DMS 273 treated with DMSO at 0.1 percent for 48 hours (cell line): ENCODE measurements at regions not wholly inside any gene's neighbourhood (a gene's known extent, or its start where the extent isn't known, plus 50 kb on each side); places are given as distances from the start of the nearest gene placed in this dataset.

Source experiments
- DNase-seq: peaks from one replicate; lab custom pipeline; 2025; lab: John Stamatoyannopoulos, UW

GRCh38 chr2:226207671-226208070 is 591.9 kb downstream of the IRS1 start:
- DNase-seq = no peak

- no peak for DNase-seq
Measured at GRCh38 chr2:226199555-226199954, 600.1 kb downstream of the IRS1 start.

- no peak for DNase-seq
Measured at GRCh38 chr2:226198956-226199355, 600.7 kb downstream of the IRS1 start.

GRCh38 chr2:226190479-226191252 is 609.0 kb downstream of the IRS1 start:
- DNase-seq = peak; percentile 81

- DNase-seq = no peak
Measured at GRCh38 chr2:226189061-226189460, 610.6 kb downstream of the IRS1 start.

- DNase-seq = no peak
Measured at GRCh38 chr2:226187616-226188015, 612.0 kb downstream of the IRS1 start.

GRCh38 chr2:226187156-226187555 is 612.5 kb downstream of the IRS1 start:
- DNase-seq = no peak

- DNase-seq = peak; percentile 76
Measured at GRCh38 chr2:226185616-226186211, 613.9 kb downstream of the IRS1 start.

GRCh38 chr2:226184940-226185615 is 614.5 kb downstream of the IRS1 start:
- DNase-seq = peak; percentile 89

DNA sequence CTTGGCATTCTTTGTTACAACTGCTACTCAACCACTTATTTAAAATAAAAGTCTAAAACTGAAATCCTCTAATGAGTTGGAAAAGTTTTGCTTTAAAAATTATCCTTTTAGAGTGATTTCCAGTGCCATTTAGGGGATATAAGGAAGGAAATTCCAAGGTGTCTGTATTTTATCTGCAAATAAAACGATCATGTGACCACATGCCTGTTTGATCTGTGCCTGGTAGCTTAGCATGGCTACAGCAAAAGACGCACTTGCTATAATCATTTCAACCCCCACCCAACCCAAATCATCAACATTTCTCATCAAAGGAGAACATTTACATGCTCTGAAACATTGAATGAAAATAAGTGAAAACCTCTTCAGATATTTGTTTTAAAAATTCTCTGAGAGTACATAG is 615.1 kb downstream of the IRS1 start:
- DNase-seq = no peak

DNA sequence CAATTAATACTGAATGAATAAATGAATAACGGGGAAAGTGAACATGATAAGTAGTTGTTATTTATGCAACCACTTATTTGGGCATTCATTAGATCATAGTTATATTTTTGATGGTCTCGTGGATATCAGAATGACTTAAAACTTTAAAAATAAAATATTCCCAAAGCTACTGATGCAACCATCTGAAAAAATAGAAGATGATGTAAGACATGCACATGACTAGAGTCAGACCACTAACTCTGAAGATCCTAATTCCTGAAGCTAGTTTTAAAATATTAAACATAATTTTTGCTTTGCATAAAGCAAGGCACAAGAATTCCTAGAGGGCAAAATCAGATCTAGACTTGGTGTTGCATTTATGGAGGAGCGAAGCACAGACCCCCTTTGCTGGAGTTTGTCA is 616.1 kb downstream of the IRS1 start:
- DNase-seq = no peak

DNA sequence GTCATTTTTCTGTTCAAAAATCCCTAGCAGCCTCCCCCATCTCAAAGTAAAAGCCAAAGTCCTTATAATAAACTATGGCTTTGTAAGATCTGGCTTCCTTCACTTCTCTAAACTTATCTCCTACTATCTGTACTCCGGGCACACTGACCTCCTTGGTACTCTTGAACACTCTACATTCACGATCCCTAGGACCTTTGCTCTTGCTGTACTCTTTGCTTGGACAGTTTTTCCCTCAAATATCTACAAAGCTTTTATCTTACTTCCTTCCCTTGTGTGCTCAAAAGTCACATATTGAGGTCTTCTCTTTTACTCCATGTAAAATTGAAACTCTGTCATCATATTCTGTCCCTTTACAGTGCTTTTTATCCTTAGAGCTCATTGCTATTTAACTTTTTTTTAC is 616.6 kb downstream of the IRS1 start:
- no peak for DNase-seq

DNA sequence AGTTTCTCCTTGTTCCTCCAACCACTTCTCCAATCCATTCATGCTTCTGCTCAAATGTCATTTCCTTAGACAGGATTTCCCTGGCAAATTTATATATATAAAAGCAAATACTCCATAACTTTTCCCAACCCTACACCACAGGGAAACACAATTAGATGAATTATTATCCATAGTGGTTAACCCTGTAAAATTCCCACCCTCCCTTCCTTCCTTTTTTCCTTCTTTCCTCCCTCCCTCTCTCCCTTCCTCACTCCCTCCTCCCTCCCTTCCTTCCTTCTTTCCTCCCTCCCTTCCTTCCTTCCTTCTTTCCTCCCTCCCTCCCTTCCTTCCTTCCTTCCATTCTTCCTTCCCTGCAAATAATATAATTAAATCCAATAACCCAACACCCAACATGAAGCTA is 617.7 kb downstream of the IRS1 start:
- DNase-seq = no peak

GRCh38 chr2:226180281-226180884 is 619.2 kb downstream of the IRS1 start:
- no peak for DNase-seq

DNA sequence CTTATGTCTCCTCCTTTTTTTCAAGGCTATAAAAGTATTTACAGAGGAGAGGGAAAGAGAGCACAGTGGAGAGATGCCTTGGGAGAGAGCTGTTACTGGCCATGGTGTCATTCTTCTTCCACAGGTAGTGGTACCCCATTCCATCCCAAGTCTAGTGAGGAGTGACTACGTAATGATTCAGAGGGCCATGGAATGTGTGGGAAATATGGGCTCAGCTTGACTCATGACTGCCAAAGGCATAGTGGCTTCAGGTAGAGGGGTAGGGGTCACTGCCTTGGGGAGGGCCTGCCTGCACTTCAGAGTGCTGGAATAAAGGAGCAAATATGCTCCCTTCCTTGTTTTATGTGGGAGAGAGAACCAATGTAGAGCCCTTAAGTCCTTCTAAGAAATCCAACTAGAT is 620.6 kb downstream of the IRS1 start:
- no peak for DNase-seq

DNA sequence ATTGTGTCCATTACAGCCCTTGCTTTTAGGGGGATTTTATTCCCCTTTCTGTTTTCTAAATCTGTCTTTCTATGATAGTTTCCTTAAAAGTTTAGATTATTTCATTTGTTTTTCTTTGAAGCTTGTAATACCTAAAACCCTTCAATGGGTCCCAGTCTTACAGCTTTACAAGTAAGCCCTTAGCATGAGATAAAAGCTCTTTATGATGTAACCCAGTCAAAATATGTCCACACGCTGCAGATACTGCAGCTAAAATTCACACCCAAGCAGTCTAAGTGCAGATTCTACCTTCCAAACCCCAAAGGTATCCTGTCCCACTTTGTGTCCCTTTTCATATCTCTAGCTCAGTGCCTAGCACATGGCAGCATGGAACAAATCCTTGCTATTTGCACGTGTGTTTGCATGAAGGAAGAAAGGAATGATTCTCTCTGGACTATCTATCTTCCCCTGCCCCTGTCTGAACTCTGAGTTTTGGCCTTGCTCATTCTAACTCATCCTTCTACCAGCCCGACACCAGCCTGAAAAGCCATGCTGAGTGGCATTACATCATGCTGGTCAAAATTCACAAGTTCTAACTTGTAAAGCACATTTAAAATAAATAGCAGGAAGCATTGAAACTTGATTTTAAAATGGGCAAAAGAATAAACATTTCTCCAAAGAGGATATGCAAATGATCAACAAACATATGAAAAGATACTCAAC is 623.2 kb downstream of the IRS1 start:
- DNase-seq = no peak

GRCh38 chr2:226174390-226174789 is 625.2 kb downstream of the IRS1 start:
- DNase-seq = no peak

GRCh38 chr2:226172939-226173338 is 626.7 kb downstream of the IRS1 start:
- no peak for DNase-seq

DNA sequence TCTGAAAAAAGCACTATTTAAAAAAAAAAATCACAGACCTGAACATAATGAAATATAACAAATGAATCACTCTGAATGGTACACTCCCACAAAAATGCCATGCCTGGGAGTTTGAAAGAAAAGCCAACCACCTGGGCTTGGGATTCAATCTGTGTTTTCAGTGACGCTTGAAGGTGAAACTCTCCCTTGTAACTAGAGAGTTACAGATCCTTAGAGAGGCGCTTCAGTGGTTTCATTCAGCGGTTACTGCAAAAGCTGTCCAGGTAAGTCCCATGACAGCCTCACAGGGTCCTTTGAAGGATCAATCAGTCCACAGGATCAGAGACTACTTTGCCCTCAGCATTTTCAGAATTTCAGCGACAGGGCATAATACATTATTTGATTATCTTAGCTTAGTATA is 627.3 kb downstream of the IRS1 start:
- DNase-seq = no peak

GRCh38 chr2:226169751-226170581 is 629.7 kb downstream of the IRS1 start:
- DNase-seq = no peak

DNA sequence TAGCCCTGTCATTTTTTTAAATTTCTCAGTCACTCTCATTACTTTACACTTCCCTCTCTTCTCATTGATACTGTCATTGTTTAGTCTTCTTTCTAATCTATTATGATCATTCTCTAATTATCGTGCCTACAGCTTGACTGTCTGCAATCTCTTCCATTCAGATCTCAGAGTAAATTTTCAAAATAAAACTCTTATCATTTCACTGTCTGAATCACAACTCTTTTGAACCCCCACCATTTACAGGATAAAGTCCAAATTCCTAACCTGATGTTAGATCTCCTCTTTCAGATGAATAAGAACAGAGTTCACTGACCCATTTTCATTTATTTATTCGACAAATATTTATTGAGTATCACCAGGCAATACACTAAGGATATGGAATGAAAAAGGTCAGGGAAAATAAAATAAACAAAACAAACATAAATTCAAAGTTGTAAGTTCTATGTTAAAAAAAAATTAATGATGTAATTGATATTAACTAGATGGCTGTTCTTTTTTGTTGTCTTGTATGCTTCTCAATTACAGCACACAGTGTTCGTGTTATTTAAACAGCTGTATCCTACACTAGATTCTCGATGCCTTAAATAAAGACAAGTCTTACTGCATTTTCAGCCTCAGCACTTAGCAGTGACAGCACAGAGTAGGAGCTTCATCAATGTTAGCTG is 631.0 kb downstream of the IRS1 start:
- no peak for DNase-seq
